H1 (cell line): ENCODE measurements at regions not wholly inside any gene's neighbourhood (a gene's known extent, or its start where the extent isn't known, plus 50 kb on each side); places are given as distances from the start of the nearest gene placed in this dataset.

ENCODE experiments used
- CTCF ChIA-PET: fragments of 300-600 bp; sonication (Branson Sonifier 250); formaldehyde crosslinking; loops from one replicate; lab custom pipeline; 2021; ENCODE audit not compliant: partially characterized antibody; lab: Charles Lee
- POLR2A ChIA-PET: fragments of 300-600 bp; sonication (Branson Sonifier 250); formaldehyde crosslinking; loops from one replicate; lab custom pipeline; 2021; ENCODE audit warnings: inconsistent platforms; ENCODE audit not compliant: partially characterized antibody; lab: Charles Lee
- DNase-seq, 2 experiments: peaks; one replicate each; pipeline versions ENCODE4 v3.0.0 to v3.0.0-alpha.2; 2010 to 2022; ENCODE audit warnings: low spot score in 2 of 2, low read depth in 1 of 2, mixed read lengths in 1 of 2
- FAIRE-seq: peaks from 2 replicates; lab custom pipeline; 2011; peaks lifted over from hg19 to GRCh38; lab: Jason Lieb, UNC
- H2AFZ ChIP-seq: 2 replicates; pipeline ENCODE4 v1.8.1; 2012; ENCODE audit warnings: low read length, inconsistent platforms
- H2AK5ac ChIP-seq: 2 replicates; pipeline ENCODE4 v1.6.1; 2013; ENCODE audit warnings: low read depth, low read length
- H2BK120ac ChIP-seq: replicated peaks from 2 replicates; pipeline ENCODE3; 2013; ENCODE audit warnings: low read depth, low read length, inconsistent platforms
- H2BK12ac ChIP-seq: 2 replicates; pipeline ENCODE4 v1.6.1; 2013; ENCODE audit warnings: low read depth, low read length
- H2BK15ac ChIP-seq: 2 replicates; pipeline ENCODE4 v1.6.1; 2013; ENCODE audit warnings: low read length
- H2BK20ac ChIP-seq: 2 replicates; pipeline ENCODE4 v1.6.1; 2013; ENCODE audit warnings: low read length
- H2BK5ac ChIP-seq: 2 replicates; pipeline ENCODE4 v1.6.1; 2013; ENCODE audit warnings: low read depth, low read length
- H3K14ac ChIP-seq: 2 replicates; pipeline ENCODE4 v1.6.1; 2013; ENCODE audit warnings: inconsistent platforms; ENCODE audit not compliant: insufficient read length
- H3K18ac ChIP-seq: 2 replicates; pipeline ENCODE4 v1.6.1; 2013; ENCODE audit warnings: low read length; ENCODE audit errors: extremely low read depth
- H3K23ac ChIP-seq: 2 replicates; pipeline ENCODE4 v1.6.1; 2013; ENCODE audit warnings: inconsistent platforms; ENCODE audit not compliant: insufficient read length
- H3K23me2 ChIP-seq: 2 replicates; pipeline ENCODE4 v1.6.1; 2013; ENCODE audit warnings: low read depth, low read length
- H3K27ac ChIP-seq: 2 replicates; pipeline ENCODE4 v1.6.1; 2011; ENCODE audit warnings: low read depth, low read length, inconsistent platforms
- H3K27me3 ChIP-seq, 4 experiments: replicated peaks in 1 of 4; 1 replicate in 1 of 4; 2 replicates in 3 of 4; pipeline versions ENCODE4 v1.6.1 to v1.8.1; 2011 to 2013; ENCODE audit warnings: low read length in 3 of 4, mild to moderate bottlenecking in 3 of 4, inconsistent platforms in 2 of 4, mixed read lengths in 2 of 4, moderate library complexity in 1 of 4; ENCODE audit not compliant: control insufficient read depth in 3 of 4, insufficient read depth in 3 of 4; ENCODE audit errors: extremely low read depth in 1 of 4
- H3K36me3 ChIP-seq, 4 experiments: 2 replicates each; pipeline versions ENCODE4 v1.6.1 to v1.8.1; 2011 to 2013; ENCODE audit warnings: mild to moderate bottlenecking in 4 of 4, low read length in 3 of 4, moderate library complexity in 2 of 4, control low read depth in 1 of 4, inconsistent platforms in 1 of 4; ENCODE audit not compliant: insufficient read depth in 4 of 4, control insufficient read depth in 2 of 4
- H3K4ac ChIP-seq: replicated peaks from 2 replicates; pipeline ENCODE3; 2013; ENCODE audit warnings: low read length, low read depth, mixed read lengths, inconsistent platforms; ENCODE audit not compliant: insufficient read length
- H3K4me1 ChIP-seq, 4 experiments: replicated peaks in 1 of 4; 1 replicate in 1 of 4; 2 replicates in 3 of 4; pipeline versions ENCODE4 v1.6.1 to v1.8.1; 2011 to 2013; ENCODE audit warnings: low read length in 3 of 4, inconsistent platforms in 2 of 4, mixed read lengths in 1 of 4; ENCODE audit not compliant: insufficient read depth in 4 of 4, control insufficient read depth in 3 of 4
- H3K4me2 ChIP-seq, 2 experiments: 2 replicates each; pipeline versions ENCODE4 v1.6.1 to v1.8.1; 2011 to 2013; ENCODE audit warnings: low read depth in 2 of 2, low read length in 2 of 2, control low read depth in 1 of 2, inconsistent platforms in 1 of 2, mild to moderate bottlenecking in 1 of 2; ENCODE audit not compliant: insufficient read depth in 1 of 2
- H3K4me3 ChIP-seq, 4 experiments: fragments of 200-600, 300-600 bp in 1 of 4; sonication (generic), shearing (Covaris generic), sonication (Bioruptor Twin) in 1 of 4; 2 replicates each; pipeline versions ENCODE4 v1.5.1 to v1.8.1; 2011 to 2016; ENCODE audit warnings: low read length in 4 of 4, low read depth in 3 of 4, control low read depth in 2 of 4, inconsistent platforms in 2 of 4, mild to moderate bottlenecking in 2 of 4, mixed read lengths in 1 of 4, moderate library complexity in 1 of 4; ENCODE audit not compliant: insufficient read depth in 2 of 4; ENCODE audit errors: extremely low read depth in 1 of 4
- H3K56ac ChIP-seq: replicated peaks from 2 replicates; pipeline ENCODE3; 2013; ENCODE audit warnings: low read depth, mild to moderate bottlenecking, mixed read lengths, low read length, inconsistent platforms; ENCODE audit not compliant: insufficient read length
- H3K79me1 ChIP-seq: 2 replicates; pipeline ENCODE4 v1.6.1; 2013; ENCODE audit warnings: low read depth, low read length, control low read depth
- H3K79me2 ChIP-seq, 2 experiments: 2 replicates each; pipeline versions ENCODE4 v1.6.1 to v1.8.1; 2012 to 2013; ENCODE audit warnings: low read length in 2 of 2, mild to moderate bottlenecking in 2 of 2, inconsistent platforms in 1 of 2; ENCODE audit not compliant: insufficient read depth in 2 of 2, control insufficient read depth in 1 of 2
- H3K9ac ChIP-seq, 4 experiments: replicated peaks in 1 of 4; 1 replicate in 1 of 4; 2 replicates in 3 of 4; pipeline versions ENCODE4 v1.6.1 to v1.8.1; 2011 to 2013; ENCODE audit warnings: low read depth in 3 of 4, low read length in 3 of 4, control low read depth in 2 of 4, mild to moderate bottlenecking in 2 of 4, moderate library complexity in 2 of 4, inconsistent platforms in 1 of 4; ENCODE audit errors: extremely low read depth in 1 of 4
- H3K9me3 ChIP-seq, 2 experiments: 2 replicates each; pipeline versions ENCODE4 v1.6.1 to v1.8.1; 2012 to 2013; ENCODE audit warnings: mild to moderate bottlenecking in 2 of 2, moderate library complexity in 2 of 2, control low read depth in 1 of 2, inconsistent platforms in 1 of 2, low read depth in 1 of 2, low read length in 1 of 2, mixed read lengths in 1 of 2; ENCODE audit not compliant: insufficient read depth in 2 of 2
- H4K20me1 ChIP-seq, 2 experiments: replicated peaks in 1 of 2; 2 replicates each; pipeline versions ENCODE3 to v1.8.1; 2011 to 2013; ENCODE audit warnings: inconsistent platforms in 2 of 2, low read length in 2 of 2, mild to moderate bottlenecking in 1 of 2; ENCODE audit not compliant: insufficient read depth in 2 of 2, control insufficient read depth in 1 of 2
- H4K5ac ChIP-seq: 2 replicates; pipeline ENCODE4 v1.6.1; 2013; ENCODE audit warnings: low read length, low read depth, mixed read lengths, inconsistent platforms; ENCODE audit not compliant: insufficient read length
- H4K8ac ChIP-seq: 2 replicates; pipeline ENCODE4 v1.8.0; 2013; ENCODE audit warnings: mild to moderate bottlenecking, moderate library complexity, low read length, inconsistent platforms; ENCODE audit not compliant: insufficient read depth; ENCODE audit errors: extremely low read depth
- H4K91ac ChIP-seq: replicated peaks from 2 replicates; pipeline ENCODE3; 2013; ENCODE audit warnings: low read length, mixed read lengths, inconsistent platforms; ENCODE audit not compliant: insufficient read length
- ASH2L ChIP-seq: fragments of 200-600, 300-600 bp; sonication (generic); IDR thresholded peaks from one replicate; pipeline ENCODE4 v1.7.1; 2017; ENCODE audit warnings: low read length
- ATF2 ChIP-seq: IDR thresholded peaks from 2 replicates; pipeline ENCODE4 v1.6.1; 2012; ENCODE audit warnings: low read length, inconsistent platforms
- BRCA1 ChIP-seq: IDR thresholded peaks from 2 replicates; pipeline ENCODE4 v1.6.1; 2012; ENCODE audit warnings: low read depth, low read length, improper control_type of control experiment
- CBX8 ChIP-seq: fragments of 300-800, 300-1000 bp; sonication (generic); IDR thresholded peaks from 2 replicates; pipeline ENCODE4 v1.7.1; 2016; ENCODE audit warnings: low read depth, low read length, borderline replicate concordance
- JUND ChIP-seq: IDR thresholded peaks from 2 replicates; pipeline ENCODE4 v1.6.1; 2011; ENCODE audit warnings: mild to moderate bottlenecking, improper control_type of control experiment, low read length
- KDM5A ChIP-seq: fragments of 200-600 bp; IDR thresholded peaks from 2 replicates; pipeline ENCODE4 v1.7.1; 2012; ENCODE audit warnings: mild to moderate bottlenecking, low read length, inconsistent platforms, mixed read lengths
- MAFK ChIP-seq: IDR thresholded peaks from 2 replicates; pipeline ENCODE4 v1.6.1; 2012; ENCODE audit warnings: low read depth, mild to moderate bottlenecking, improper control_type of control experiment, low read length
- POU5F1 ChIP-seq: IDR thresholded peaks from 2 replicates; pipeline ENCODE4 v1.6.1; 2011; ENCODE audit warnings: low read depth, mild to moderate bottlenecking, low read length, moderate library complexity
- RBBP5 ChIP-seq: IDR thresholded peaks from 2 replicates; pipeline ENCODE4 v1.7.1; 2012; ENCODE audit warnings: low read depth, mild to moderate bottlenecking, inconsistent platforms, low read length, moderate library complexity, borderline replicate concordance
- SAP30 ChIP-seq: fragments of 300-600 bp; sonication (generic); IDR thresholded peaks from 2 replicates; pipeline ENCODE4 v1.7.1; 2012; ENCODE audit warnings: low read length, moderate library complexity, mild to moderate bottlenecking, inconsistent platforms; ENCODE audit not compliant: insufficient read depth, insufficient replicate concordance
- SRF ChIP-seq: IDR thresholded peaks from 2 replicates; pipeline ENCODE4 v1.6.1; 2011; ENCODE audit warnings: mild to moderate bottlenecking, low read depth, low read length, moderate library complexity
- TEAD4 ChIP-seq: IDR thresholded peaks from 2 replicates; pipeline ENCODE4 v1.6.1; 2012; ENCODE audit warnings: low read depth, low read length, inconsistent platforms, mixed read lengths
- WGBS, 2 experiments: shearing (Covaris generic) in 1 of 2; methylation state at CpG; one replicate each; pipeline versions ENCODE4 v1.1.6 to v1.1.7; 2013 to 2015; ENCODE audit warnings: low lambda C conversion rate in 2 of 2, mixed read lengths in 2 of 2, inconsistent platforms in 1 of 2, low coverage in 1 of 2, missing lambda C conversion rate in 1 of 2; ENCODE audit not compliant: insufficient replicate concordance in 2 of 2, insufficient coverage in 1 of 2, insufficient read length in 1 of 2; ENCODE audit errors: extremely low coverage in 1 of 2, missing lambda C conversion rate in 1 of 2; 5-methylcytosine and 5-hydroxymethylcytosine counted together

GRCh38 chr12:119247007-119247719 is 68.4 kb downstream of the HSPB8 start:
- H2BK12ac ChIP-seq, result no peak overlapping the region
- H3K23me2 ChIP-seq, result no peaks in the 10 kb centered on the region
- DNase-seq (no peak), FAIRE-seq (no peak)
- no peak overlapping the region for H3K27ac ChIP-seq
- no peak overlapping the region for H3K4ac ChIP-seq
- ChIA-PET POLR2A (no interaction called here), CTCF (interaction anchor here (0.6 to 1.9 kb wide), 3 partner anchors 10 to 105 kb away, joined by 3 to 5 read pairs (median 3); no protein-coding TSS in a partner anchor)
- no peak overlapping the region for H3K23ac ChIP-seq
- no peak overlapping the region for H4K91ac ChIP-seq
- no peak overlapping the region for H2BK120ac ChIP-seq
- H3K4me1 ChIP-seq, result peaks cover 0 to 3% (median 0%) of the 10 kb centered on the region in 4 experiments; a peak in 1 of 7 replicates
- H3K9me3 ChIP-seq, result no peaks in the 10 kb centered on the region
- no peak overlapping the region for H4K5ac ChIP-seq
- no peak overlapping the region for H2BK20ac ChIP-seq
- H3K14ac ChIP-seq, result no peak overlapping the region
- no peak overlapping the region for H3K18ac ChIP-seq
- H3K4me2 ChIP-seq, result no peak overlapping the region
- no peak overlapping the region for H2AFZ ChIP-seq
- no peak overlapping the region for H4K8ac ChIP-seq
- H3K79me2 ChIP-seq, result no peaks in the 10 kb centered on the region
- no peak overlapping the region for H2BK15ac ChIP-seq
- H3K4me3 ChIP-seq, result no peak overlapping the region
- no peaks in the 10 kb centered on the region for H4K20me1 ChIP-seq
- no peak overlapping the region for H3K9ac ChIP-seq
- H3K27me3 ChIP-seq, result peaks cover 0 to 2% (median 0%) of the 10 kb centered on the region in 4 experiments; a peak in 1 of 7 replicates
- no peak overlapping the region for H2BK5ac ChIP-seq
- WGBS, 2 experiments, result 86% methylated on average over 6 of the region's 6 CpGs; no CpG with 5 or more reads in 1 of the 2 experiments
- no peak overlapping the region for H3K56ac ChIP-seq
- no peaks in the 10 kb centered on the region for H3K79me1 ChIP-seq
- H3K36me3 ChIP-seq, result no peaks in the 10 kb centered on the region
- no peak overlapping the region for H2AK5ac ChIP-seq
- TF ChIP-seq ATF2 (no peak), KDM5A (no peak), SAP30 (no peak), SRF (no peak), POU5F1 (no peak), TEAD4 (no peak), MAFK (no peak), CBX8 (no peak), RBBP5 (no peak), JUND (no peak), BRCA1 (no peak), ASH2L (no peak)
